ENCODE measurements at regions not wholly inside any gene's neighbourhood (a gene's known extent, or its start where the extent isn't known, plus 50 kb on each side); places are given as distances from the start of the nearest gene placed in this dataset.

- Histone ChIP-seq H3K4me1 (no peaks in the 10 kb centered on the region), H3K27ac (no peak overlapping the region), H3K36me3 (ENCODE audit: low read depth, missing control alignments) (no peaks in the 10 kb centered on the region), H3K4me3 (no peak overlapping the region), H3K27me3 (no peaks in the 10 kb centered on the region), H3K9me3 (no peaks in the 10 kb centered on the region)
- 55 to 61% methylated on average over 6 of the region's 6 CpGs for WGBS, 2 donors
- DNase-seq: no peak
- intact Hi-C loops (cut with DNase I; ENCODE audit: low total_unique reads): no loop called here
- no peak for TF ChIP-seq CTCF (IDR thresholded peaks at IDR 0.05)
- TF ChIP-seq POLR2A (IDR thresholded peaks at IDR 0.05): no peak
Observed at GRCh38 chr4:63618883-63619718, 790.1 kb downstream of the TECRL start.

GRCh38 chr4:63607169-63607872 lies 801.9 kb downstream of the TECRL start:
- intact Hi-C loops (cut with DNase I; ENCODE audit: low total_unique reads): no loop called here
- no peaks in the 10 kb centered on the region for H3K36me3 ChIP-seq (ENCODE audit: low read depth, missing control alignments)
- DNase-seq: no peak
- 64 to 74% methylated on average over 7 to 9 of the region's 9 CpGs for WGBS, 2 donors
- no peaks in the 10 kb centered on the region for H3K27me3 ChIP-seq
- no peaks in the 10 kb centered on the region for H3K4me1 ChIP-seq
- TF ChIP-seq CTCF (IDR thresholded peaks at IDR 0.05) (no peak), POLR2A (IDR thresholded peaks at IDR 0.05) (no peak)
- no peak overlapping the region for H3K4me3 ChIP-seq
- H3K27ac ChIP-seq: no peak overlapping the region
- no peaks in the 10 kb centered on the region for H3K9me3 ChIP-seq

- no peak overlapping the region for H3K27ac ChIP-seq
- 46 to 77% methylated on average over 4 to 6 of the region's 6 CpGs for WGBS, 2 donors
Observed at GRCh38 chr4:63589796-63590195, 819.5 kb downstream of the TECRL start.

DNA sequence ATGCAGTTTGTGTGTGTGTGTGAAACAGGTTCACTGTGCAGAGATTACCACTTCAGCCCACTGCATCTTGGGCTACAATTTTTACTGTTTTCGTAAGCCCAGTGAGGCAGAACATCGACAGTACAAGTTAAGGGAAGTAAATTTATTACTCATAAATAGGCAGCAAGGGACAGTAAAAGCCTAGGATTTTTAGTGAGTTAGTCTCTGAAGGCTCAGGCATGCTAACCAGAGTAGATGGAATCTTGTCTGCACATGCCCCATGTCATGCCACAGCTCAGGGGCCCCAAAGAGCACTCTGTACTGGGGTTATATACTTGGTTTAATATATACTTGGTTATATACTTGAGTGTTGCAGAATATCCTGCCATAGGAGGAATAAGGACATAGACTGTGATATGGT lies 825.7 kb downstream of the TECRL start:
- WGBS, 2 donors: 70 to 79% methylated on average over 2 of the region's 2 CpGs
- intact Hi-C loops (cut with DNase I; ENCODE audit: low total_unique reads): no loop called here

More at GRCh38 chr4:63589796-63590195, 819.5 kb downstream of the TECRL start:
- Histone ChIP-seq H3K36me3 (ENCODE audit: low read depth, missing control alignments) (no peaks in the 10 kb centered on the region), H3K9me3 (no peaks in the 10 kb centered on the region), H3K27me3 (no peaks in the 10 kb centered on the region), H3K4me1 (no peaks in the 10 kb centered on the region), H3K4me3 (no peak overlapping the region)
- DNase-seq: no peak
- intact Hi-C loops (cut with DNase I; ENCODE audit: low total_unique reads): no loop called here
- no peak for TF ChIP-seq POLR2A (IDR thresholded peaks at IDR 0.05)
- no peak for TF ChIP-seq CTCF (IDR thresholded peaks at IDR 0.05)

More for the DNA sequence above, 825.7 kb downstream of the TECRL start:
- DNase-seq: no peak
- no peaks in the 10 kb centered on the region for H3K27me3 ChIP-seq
- no peak for TF ChIP-seq POLR2A (IDR thresholded peaks at IDR 0.05)
- no peak for TF ChIP-seq CTCF (IDR thresholded peaks at IDR 0.05)
- H3K4me3 ChIP-seq: no peak overlapping the region
- no peaks in the 10 kb centered on the region for H3K36me3 ChIP-seq (ENCODE audit: low read depth, missing control alignments)
- H3K4me1 ChIP-seq: no peaks in the 10 kb centered on the region
- H3K27ac ChIP-seq: no peak overlapping the region
- H3K9me3 ChIP-seq: no peaks in the 10 kb centered on the region

All from testis (tissue), 2 donors.